ENCODE measurements at regions not wholly inside any gene's neighbourhood (a gene's known extent, or its start where the extent isn't known, plus 50 kb on each side); places are given as distances from the start of the nearest gene placed in this dataset.
"Not testable (repeated sequence)": the region's sequence is repeated elsewhere in the genome, so short reads cannot be mapped to it uniquely, and the experiment has no call there.

- DNase-seq, result not testable (repeated sequence)
Observed at GRCh38 chr7:6939126-6939525, 113.1 kb upstream of the CCZ1B start.

- DNase-seq, result not testable (repeated sequence)
Observed at GRCh38 chr7:6939896-6940295, 113.8 kb upstream of the CCZ1B start.

GRCh38 chr7:6946873-6947272 is 120.8 kb upstream of the CCZ1B start:
- DNase-seq, result not testable (repeated sequence)

DNA sequence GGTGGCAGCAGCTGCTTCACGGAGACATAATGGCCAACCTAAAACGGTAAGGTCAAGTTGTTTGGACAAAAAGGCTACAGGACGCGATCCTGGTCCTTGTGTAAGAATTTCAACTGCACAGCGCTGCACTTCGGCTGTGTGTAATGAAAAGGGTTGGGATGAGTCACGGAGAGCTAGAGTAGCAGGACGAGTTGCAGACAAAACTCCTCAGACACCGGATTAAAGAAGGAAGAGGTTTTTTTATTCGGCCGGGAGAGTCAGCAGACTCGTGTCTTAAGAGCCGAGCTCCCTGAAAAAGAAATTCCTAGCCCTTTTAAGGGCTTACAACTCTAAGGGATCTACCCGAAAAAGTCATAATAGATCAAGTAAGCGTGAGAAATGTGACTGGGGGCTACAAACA is 124.2 kb upstream of the CCZ1B start:
- DNase-seq, result peak in 1 of 4 experiments; percentile 6

- DNase-seq, result not testable (repeated sequence)
Observed at GRCh38 chr7:6951553-6951952, 125.5 kb upstream of the CCZ1B start.

GRCh38 chr7:6953138-6953797 is 127.2 kb upstream of the CCZ1B start:
- not testable (repeated sequence) for DNase-seq

GRCh38 chr7:6953798-6954181 is 127.7 kb upstream of the CCZ1B start:
- DNase-seq, result not testable (repeated sequence)

- not testable (repeated sequence) for DNase-seq
Observed at GRCh38 chr7:6955385-6955784, 129.3 kb upstream of the CCZ1B start.

DNA sequence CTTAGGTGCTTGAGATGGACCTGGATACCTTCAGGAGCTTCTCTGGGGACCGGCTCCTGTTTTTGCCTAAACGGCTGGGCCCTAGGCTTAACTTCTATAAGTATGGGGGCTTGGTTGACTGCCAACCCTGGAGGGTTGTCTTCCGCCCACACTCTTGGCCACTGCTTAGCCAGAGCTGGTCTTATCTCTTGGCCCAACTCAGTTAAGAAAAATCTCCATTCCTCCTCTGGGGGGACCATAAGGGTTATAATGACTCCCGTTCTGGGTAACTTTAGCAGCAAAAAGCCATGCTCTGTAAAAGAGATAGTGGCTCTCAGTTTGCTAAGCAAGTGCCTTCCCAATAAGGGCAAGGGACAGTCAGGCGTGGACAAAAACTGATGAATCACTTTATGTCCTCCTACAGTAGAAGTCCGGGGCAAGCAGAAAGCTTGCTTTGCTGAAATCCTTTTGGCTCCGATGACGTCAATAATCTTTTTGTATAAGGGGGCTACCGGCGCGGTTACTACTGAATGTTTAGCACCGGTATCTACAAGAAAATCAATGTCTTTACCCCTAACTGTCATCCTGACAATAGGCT is 130.0 kb upstream of the CCZ1B start:
- DNase-seq, result not testable (repeated sequence)

GRCh38 chr7:6958371-6958770 is 132.3 kb upstream of the CCZ1B start:
- DNase-seq, result not testable (repeated sequence)

DNA sequence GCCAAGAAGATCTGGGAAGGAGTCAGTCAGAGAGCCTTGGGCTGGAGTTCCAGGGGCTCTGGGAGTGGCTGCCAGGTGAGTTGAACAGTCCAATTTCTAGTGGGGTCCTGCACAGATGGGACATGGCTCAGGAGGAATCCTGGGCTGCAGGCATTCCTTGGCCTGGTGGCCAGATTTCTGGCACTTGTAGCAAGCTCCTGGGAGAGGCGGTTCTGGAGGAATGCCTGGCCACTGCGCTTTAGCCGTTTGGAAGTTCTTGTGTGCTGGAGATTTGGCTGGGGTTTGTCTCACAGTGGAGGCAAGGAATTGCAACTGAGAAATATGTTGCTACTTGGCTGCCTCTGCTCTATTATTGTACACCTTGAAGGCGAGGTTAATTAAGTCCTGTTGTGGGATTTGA is 133.9 kb upstream of the CCZ1B start:
- not testable (repeated sequence) for DNase-seq

DNA sequence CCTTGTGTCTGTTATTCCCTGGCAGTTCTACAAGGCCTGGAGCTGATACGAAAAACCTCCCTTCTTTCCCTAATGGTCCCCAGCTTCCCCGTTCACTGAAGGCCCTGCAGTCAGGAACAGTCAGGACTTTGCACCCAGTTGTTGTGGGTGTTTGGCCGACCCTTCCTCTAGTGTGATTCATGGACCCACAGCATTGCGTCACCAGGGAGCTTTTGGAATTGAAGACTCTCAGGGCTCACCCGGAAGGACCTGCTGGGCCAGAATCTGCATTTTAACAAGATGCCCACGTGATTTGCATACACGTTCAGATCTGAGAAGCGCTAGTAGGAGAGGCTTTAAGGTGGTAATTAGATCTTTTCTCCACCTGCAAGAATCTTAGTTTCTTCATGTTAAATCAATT is 136.8 kb upstream of the CCZ1B start:
- peak in 2 of 4 experiments; percentile 1 to 2 for DNase-seq

GRCh38 chr7:6965051-6965450 is 139.0 kb upstream of the CCZ1B start:
- DNase-seq, result peak; percentile 28 to 61 (median 46)

DNA sequence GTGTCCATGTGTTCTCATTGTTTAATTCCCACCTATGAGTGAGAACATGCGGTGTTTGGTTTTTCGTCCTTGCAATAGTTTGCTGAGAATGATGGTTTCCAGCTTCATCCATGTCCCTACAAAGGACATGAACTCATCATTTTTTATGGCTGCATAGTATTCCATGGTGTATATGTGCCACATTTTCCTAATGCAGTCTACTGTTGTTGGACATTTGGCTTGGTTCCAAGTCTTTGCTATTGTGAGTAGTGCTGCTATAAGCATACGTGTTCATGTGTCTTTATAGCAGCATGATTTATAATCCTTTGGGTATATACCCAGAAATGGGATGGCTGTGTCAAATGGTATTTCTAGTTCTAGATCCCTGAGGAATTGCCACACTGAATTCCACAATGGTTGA is 144.1 kb upstream of the CCZ1B start:
- not testable (repeated sequence) for DNase-seq

- DNase-seq, result not testable (repeated sequence)
Observed at GRCh38 chr7:6974876-6975275, 148.8 kb upstream of the CCZ1B start.

- DNase-seq, result not testable (repeated sequence)
Observed at GRCh38 chr7:6975346-6975745, 149.3 kb upstream of the CCZ1B start.

GRCh38 chr7:6977368-6977767 is 151.3 kb upstream of the CCZ1B start:
- DNase-seq, result not testable (repeated sequence)

- DNase-seq, result not testable (repeated sequence)
Observed at GRCh38 chr7:6978326-6978725, 152.3 kb upstream of the CCZ1B start.

GRCh38 chr7:6979456-6979855 is 153.4 kb upstream of the CCZ1B start:
- not testable (repeated sequence) for DNase-seq

DNA sequence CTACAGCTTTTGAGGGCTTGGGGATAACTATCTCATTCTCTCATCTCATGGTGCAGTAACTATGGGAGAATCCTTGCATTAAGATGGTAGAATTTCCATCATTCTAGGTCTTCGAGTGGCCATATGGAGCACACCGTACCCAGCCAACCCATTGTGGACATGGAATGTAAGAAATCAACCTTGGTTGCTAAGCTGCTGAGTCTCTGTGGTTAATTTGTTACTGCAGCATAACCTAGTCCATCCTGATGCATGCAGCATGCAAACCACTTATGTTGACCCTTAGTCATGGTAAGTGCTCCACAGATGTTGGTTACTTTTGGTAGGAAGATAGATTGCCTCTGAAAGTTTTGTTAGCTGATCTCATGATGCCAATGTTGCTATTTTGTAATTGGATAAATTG is 156.3 kb upstream of the CCZ1B start:
- DNase-seq, result not testable (repeated sequence)

GRCh38 chr7:6986892-6987291 is 160.8 kb upstream of the CCZ1B start:
- not testable (repeated sequence) for DNase-seq

- not testable (repeated sequence) for DNase-seq
Observed at GRCh38 chr7:6988608-6989007, 162.5 kb upstream of the CCZ1B start.

GRCh38 chr7:6989968-6990367 is 163.9 kb upstream of the CCZ1B start:
- DNase-seq, result not testable (repeated sequence)

DNA sequence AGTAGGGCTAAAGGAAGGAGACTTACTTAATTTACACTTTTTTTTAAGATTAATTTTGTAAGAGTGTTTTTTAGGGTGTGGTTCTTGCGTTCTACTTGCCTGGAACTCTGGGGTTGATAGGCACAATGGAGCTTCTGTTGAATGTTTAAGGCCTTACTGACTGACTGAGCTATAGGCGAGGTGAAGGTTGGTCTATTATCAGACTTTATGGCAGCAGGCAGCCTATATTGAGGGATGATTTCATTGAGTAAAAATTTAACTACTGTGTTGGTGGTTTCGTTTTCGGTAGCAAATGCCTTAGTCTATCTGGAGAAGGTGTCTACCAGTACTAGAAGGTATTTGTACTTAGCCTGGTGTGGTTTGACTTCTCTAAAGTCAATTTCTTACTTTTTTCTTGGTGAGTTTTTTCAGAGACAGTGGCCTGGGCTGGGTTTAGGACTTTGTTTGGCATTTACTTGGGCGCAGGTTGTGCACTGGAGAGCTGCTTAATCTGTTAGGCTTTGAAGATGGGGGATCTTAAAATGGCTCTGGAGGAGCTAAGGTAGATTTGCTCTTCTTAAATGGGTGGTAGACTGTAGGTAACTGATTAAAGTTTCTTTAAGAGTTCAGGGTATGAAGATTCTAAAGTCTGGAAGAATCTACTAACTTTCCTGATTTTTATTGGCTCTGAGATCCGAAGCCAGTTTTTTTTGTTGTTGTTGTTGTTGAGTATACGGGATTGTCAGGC is 164.5 kb upstream of the CCZ1B start:
- DNase-seq, result not testable (repeated sequence)

Data from suppressor macrophage (primary cell).